Vagina (tissue), 2 donors: ENCODE measurements at regions not wholly inside any gene's neighbourhood (a gene's known extent, or its start where the extent isn't known, plus 50 kb on each side); places are given as distances from the start of the nearest gene placed in this dataset.

Source experiments
- CTCF ChIP-seq, 3 experiments: fragments of 450-650 bp in 2 of 3; fragments of 200-600 bp in 1 of 3; sonication (generic) in 1 of 3; IDR thresholded peaks; one replicate each; pipeline ENCODE4 v1.5.1; 2017 to 2019; ENCODE audit warnings: antibody characterized with exemption in 3 of 3, mild to moderate bottlenecking in 2 of 3, moderate library complexity in 2 of 3
- POLR2A ChIP-seq, 2 donors: fragments of 450-650 bp; IDR thresholded peaks; one replicate each; pipeline ENCODE4 v1.6.1; 2017; ENCODE audit warnings: antibody characterized with exemption in 2 of 2, mild to moderate bottlenecking in 2 of 2, moderate library complexity in 2 of 2

- TF ChIP-seq CTCF (IDR thresholded peaks at IDR 0.05) (no peak), POLR2A (IDR thresholded peaks at IDR 0.05) (no peak)
Observed at GRCh38 chr18:23320709-23321236, 132.3 kb upstream of the RIOK3 start.
